Breast epithelium (tissue), 3 donors: ENCODE measurements at regions not wholly inside any gene's neighbourhood (a gene's known extent, or its start where the extent isn't known, plus 50 kb on each side); places are given as distances from the start of the nearest gene placed in this dataset.

Experiments
- CTCF ChIP-seq, 3 donors: fragments of 450-650 bp; IDR thresholded peaks; one replicate each; pipeline ENCODE4 v1.5.1; 2016 to 2017; ENCODE audit warnings: antibody characterized with exemption in 3 of 3, mild to moderate bottlenecking in 3 of 3, moderate library complexity in 3 of 3
- POLR2A ChIP-seq: fragments of 450-650 bp; IDR thresholded peaks from one replicate; pipeline ENCODE4 v1.6.1; 2016; ENCODE audit warnings: antibody characterized with exemption, mild to moderate bottlenecking, moderate library complexity

DNA sequence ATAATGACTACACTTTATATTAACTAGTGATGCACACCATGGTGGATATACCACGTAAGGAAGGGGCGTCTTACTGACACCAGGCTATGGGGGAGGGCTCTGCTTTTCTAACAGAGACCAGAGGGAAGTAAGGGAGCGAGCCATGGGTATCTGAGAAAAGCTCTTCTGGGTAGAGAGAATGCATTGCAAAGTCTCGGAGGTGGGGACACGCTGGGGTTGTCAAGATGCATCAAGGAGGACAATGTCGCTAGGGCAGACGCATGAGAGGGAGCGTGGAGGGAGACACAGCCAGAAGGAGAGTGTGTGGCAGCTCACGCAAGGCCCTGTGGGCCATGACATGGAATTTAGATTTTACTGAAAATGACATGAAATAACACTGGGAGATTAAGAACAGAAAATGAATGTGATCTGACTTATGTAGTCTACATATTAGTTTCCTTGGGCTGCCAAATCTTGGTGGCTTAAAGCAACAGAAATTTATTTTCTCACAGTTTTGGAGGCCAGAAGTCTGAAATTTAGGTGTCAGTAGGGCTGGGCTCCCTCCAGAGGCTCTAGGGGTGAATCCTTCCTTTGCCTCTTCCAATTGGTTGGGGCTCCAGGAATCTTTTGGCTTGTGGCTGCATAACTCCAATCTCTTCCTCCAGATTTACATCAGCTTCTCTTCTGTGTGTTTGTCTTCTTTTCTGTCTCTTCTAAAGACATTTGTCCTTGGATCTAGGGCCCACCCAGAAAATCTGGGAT, 352.2 kb downstream of the CYRIA start:
- TF ChIP-seq CTCF (IDR thresholded peaks at IDR 0.05) (no peak), POLR2A (no peak)
